Ovary (tissue), 3 donors: ENCODE measurements at regions not wholly inside any gene's neighbourhood (a gene's known extent, or its start where the extent isn't known, plus 50 kb on each side); places are given as distances from the start of the nearest gene placed in this dataset.

Source experiments
- EP300 ChIP-seq: sonication (generic); formaldehyde crosslinking; IDR thresholded peaks from one replicate; pipeline ENCODE4 v1.6.1; 2017; ENCODE audit warnings: antibody characterized with exemption
- POLR2A ChIP-seq: fragments of 450-650 bp; IDR thresholded peaks from one replicate; pipeline ENCODE4 v1.6.1; 2017; ENCODE audit warnings: antibody characterized with exemption, mild to moderate bottlenecking, moderate library complexity
- TF ChIP-seq, protein P1 (sequence below), 3 donors: fragments of 450-650 bp in 2 of 3; fragments of 200-600 bp in 1 of 3; IDR thresholded peaks; one replicate each; pipeline versions ENCODE4 v1.5.1 to v1.8.0; 2016 to 2022; ENCODE audit warnings: antibody characterized with exemption in 3 of 3, mild to moderate bottlenecking in 1 of 3
- donor health status: DM: no; HTN: no; CAD: no.

DNA sequence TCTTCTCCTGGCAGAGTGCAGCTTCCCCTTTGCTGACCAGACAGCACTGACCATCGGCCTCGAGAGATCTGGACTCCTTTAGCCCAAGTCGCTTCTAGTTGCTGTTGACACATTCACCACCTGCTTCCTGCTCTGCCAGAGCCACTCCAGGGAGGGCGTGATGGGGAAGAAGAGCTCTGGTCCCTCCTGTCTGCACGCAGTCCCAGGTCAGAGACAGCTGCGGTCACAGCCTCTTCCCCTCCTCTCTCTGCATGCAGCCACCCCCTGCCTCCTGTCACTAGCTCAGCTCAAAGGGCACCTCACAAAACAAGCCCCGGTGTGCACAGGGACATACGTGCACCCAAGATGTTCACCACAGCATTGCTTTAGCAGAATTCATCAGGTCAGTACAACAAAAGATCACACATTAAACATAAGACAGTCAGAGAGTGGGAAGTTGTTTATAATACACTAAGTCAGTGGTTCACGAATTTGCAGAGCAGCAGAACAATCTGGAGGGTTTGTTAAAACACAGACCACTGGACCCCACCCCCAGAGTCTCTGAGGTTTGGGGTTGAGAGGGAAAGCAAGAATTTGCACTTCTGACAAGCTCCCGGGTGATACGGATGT is 132.9 kb downstream of the SYF2 start:
- TF ChIP-seq, protein P1, sequence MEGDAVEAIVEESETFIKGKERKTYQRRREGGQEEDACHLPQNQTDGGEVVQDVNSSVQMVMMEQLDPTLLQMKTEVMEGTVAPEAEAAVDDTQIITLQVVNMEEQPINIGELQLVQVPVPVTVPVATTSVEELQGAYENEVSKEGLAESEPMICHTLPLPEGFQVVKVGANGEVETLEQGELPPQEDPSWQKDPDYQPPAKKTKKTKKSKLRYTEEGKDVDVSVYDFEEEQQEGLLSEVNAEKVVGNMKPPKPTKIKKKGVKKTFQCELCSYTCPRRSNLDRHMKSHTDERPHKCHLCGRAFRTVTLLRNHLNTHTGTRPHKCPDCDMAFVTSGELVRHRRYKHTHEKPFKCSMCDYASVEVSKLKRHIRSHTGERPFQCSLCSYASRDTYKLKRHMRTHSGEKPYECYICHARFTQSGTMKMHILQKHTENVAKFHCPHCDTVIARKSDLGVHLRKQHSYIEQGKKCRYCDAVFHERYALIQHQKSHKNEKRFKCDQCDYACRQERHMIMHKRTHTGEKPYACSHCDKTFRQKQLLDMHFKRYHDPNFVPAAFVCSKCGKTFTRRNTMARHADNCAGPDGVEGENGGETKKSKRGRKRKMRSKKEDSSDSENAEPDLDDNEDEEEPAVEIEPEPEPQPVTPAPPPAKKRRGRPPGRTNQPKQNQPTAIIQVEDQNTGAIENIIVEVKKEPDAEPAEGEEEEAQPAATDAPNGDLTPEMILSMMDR (IDR thresholded peaks at IDR 0.05), result no peak
- TF ChIP-seq POLR2A (no peak), EP300 (no peak)
